HG02884 (cell line): ENCODE measurements at regions not wholly inside any gene's neighbourhood (a gene's known extent, or its start where the extent isn't known, plus 50 kb on each side); places are given as distances from the start of the nearest gene placed in this dataset.
A peak's percentile ranks its signal among the peaks of the same experiment; 100 is the strongest.

Experiments used
- ATAC-seq: cut with Tn5 transposase; IDR thresholded peaks from one replicate; pipeline ENCODE4 v1.9.1; 2021; ENCODE audit warnings: mild to moderate bottlenecking, moderate library complexity; ENCODE audit not compliant: unreplicated experiment

DNA sequence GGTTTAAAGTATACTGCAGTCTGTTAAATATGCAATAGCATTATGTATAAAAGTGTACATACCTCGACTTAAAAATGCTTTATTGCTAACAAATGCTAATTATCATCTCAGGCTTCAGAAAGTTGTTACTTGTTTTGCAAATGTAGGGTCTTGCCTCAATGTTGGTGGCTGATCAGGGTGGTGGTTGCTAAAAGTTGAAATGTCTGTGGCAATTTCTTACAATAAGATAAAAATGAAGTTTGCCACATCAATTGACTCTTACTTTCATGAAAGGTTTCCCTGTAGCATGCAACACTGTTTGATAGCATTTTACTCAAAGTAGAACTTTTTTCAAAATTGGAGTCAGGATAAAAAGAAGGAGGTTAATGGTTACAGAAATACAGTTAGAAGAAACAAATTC, 407.7 kb upstream of the OR4E1 start:
- no peak for ATAC-seq

GRCh38 chr14:22079766-22080165, 406.1 kb upstream of the OR4E1 start:
- ATAC-seq, result no peak

DNA sequence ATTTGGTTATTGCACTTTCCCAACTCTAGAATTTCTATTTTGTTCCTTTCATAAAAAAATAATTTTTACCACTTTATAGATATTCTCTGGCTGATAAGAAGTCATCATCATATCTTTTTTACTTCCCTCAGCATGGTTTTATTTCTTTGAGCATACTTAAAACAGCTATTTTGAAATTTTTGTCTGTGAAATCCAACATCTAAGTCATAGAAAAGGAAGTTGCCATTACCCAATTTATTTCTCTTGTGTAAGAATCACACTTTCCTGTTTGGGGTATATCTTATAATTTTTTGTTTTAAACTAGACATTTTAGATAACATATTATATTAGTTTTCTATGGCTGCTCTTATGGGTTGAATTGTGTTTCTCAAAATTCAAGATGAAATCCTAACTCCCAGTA, 400.2 kb upstream of the OR4E1 start:
- ATAC-seq, result no peak

- peak; percentile 94 for ATAC-seq
Observed at GRCh38 chr14:22071006-22071405, 397.4 kb upstream of the OR4E1 start.

DNA sequence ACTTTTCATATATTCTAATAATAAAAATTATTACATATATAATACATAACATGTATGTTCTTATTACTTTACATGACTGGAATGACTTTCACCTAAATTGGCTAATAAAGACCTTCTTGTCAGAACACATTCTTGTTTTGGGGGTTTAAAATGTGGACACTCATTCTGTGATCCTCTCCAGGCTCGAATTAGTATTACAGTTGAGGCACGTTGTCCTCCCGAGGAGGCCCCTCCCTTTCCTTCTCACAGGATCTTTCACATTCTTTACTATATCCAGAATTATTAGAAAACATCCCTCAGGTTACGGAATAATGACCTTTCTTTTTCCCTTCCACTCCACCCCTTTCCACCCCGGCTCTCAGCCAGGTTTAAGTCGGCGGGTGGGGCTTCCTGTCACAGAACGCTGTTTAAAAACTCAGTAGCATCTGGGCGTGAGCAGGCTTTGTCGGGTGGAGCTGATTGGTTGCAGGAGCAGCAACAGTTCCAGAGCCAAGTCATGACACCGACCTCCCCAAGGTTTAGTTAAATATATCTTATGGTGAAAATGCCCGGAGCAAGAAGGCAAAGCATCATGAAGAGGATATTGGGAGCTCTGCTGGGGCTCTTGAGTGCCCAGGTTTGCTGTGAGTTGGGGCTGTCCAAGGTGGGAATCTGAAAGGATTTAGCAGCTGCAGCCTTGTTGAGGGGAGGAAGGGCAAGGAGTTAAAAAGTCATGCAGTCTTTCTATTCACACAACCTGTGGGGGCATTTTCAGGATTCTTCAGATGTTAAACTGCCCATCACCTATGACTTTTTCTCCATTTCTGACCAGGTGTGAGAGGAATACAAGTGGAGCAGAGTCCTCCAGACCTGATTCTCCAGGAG, 396.7 kb upstream of the OR4E1 start:
- ATAC-seq, result no peak

DNA sequence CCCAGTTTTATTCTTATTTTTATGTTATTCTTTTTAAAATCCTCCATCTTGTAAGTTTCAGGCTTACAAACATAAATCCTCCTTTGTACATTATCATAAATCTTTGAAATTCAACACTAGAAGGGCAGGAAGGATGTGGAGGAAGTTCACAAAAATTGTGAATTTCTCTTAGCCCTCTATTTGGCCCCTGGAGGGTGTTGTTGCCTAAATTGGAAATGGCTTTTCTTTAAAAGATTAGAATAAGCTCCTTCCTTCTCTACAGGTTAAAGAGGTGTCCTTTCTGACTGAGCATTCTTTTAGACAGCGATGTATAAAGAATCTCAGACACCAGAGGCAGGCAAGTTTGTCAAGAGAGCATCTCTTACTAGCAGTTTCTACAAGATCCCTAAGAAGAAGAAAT, 391.7 kb upstream of the OR4E1 start:
- no peak for ATAC-seq

GRCh38 chr14:22059201-22059600, 385.6 kb upstream of the OR4E1 start:
- ATAC-seq, result no peak

DNA sequence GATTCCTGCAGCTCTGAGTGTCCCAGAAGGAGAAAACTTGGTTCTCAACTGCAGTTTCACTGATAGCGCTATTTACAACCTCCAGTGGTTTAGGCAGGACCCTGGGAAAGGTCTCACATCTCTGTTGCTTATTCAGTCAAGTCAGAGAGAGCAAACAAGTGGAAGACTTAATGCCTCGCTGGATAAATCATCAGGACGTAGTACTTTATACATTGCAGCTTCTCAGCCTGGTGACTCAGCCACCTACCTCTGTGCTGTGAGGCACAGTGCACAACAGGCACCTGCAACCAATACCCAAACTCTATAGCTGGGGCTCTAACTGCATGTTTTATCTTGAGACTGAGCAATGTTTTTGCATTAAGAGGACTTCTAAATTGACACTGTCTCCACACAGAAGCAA, 379.2 kb upstream of the OR4E1 start:
- ATAC-seq, result no peak

DNA sequence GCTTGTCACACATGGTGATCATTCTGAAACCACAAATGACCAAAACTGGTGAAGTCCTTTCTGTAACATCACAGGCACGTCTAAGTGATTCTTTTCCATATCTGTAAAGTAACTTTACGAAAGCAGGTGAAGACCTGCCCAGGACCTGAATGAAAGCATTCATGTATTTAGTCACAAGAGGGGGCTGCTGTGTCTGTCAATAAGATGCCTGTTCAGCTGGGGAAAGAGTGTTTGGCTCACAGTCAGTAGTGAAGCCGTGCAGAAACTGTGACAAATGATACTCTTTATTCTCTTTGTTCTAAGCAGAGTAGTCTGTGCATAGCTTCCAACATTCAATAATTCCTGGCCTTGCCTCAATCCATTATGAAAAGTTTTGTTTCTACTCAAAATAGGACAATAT, 373.5 kb upstream of the OR4E1 start:
- ATAC-seq, result peak; percentile 76

DNA sequence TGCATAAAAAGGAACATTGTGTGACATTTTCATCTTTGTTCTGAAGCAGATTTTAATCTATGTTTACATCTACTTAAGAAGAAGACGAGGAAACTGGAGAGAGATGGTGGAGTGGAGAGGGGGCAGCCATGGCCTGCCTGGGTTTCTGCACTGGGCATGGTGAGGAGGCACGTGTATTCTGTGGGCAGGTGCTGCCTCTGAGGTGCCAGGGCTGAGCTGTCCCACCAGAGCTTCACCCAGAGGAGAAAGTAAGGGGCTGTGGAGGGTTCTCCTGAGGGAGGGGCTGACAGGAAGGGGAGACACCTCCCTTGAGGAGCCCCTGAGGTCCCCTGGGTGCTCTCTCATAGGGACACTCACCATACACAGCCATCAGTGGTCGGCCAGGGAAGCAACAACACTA, 372.4 kb upstream of the OR4E1 start:
- no peak for ATAC-seq

GRCh38 chr14:22044193-22044592, 370.6 kb upstream of the OR4E1 start:
- no peak for ATAC-seq

GRCh38 chr14:22040781-22041125, 367.1 kb upstream of the OR4E1 start:
- ATAC-seq, result no peak

DNA sequence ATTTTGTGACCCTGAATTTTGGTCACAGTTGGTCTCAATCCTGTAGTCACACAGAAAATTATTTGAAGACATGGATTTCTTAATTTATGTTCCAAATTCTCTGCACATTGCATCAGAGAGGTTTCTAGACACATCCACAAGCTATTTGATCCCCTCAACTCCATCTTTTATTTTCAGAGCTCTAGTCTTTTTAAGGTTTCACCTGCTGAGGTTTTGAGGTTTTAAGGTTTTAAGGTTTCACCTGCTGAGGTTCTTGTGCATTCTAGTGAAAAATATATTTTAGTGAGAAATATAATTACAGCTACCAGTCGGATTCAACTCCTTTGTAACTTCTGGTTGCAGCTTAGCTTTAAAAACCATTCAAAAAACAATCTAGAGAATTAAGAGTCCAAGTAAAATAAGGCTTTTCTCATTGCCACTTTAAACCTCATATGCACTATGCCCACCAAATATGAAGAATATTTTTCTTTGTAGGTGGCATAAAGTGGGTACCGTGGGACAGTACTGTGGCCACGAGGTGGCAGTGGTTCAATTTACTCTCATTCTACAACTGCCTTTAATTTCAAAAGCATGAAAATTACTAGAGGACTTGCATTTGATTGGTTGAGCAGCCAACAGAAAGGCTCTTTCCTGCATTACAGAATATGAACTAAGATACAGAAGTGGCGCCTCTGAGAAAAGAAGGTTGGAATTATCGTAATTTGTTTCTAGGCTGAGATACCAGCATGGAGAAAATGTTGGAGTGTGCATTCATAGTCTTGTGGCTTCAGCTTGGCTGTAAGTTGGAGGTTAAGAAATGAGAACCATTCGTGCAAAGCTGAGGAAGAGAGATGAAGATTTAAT, 366.5 kb upstream of the OR4E1 start:
- ATAC-seq, result no peak

GRCh38 chr14:22036541-22037239, 363.1 kb upstream of the OR4E1 start:
- ATAC-seq, result no peak

DNA sequence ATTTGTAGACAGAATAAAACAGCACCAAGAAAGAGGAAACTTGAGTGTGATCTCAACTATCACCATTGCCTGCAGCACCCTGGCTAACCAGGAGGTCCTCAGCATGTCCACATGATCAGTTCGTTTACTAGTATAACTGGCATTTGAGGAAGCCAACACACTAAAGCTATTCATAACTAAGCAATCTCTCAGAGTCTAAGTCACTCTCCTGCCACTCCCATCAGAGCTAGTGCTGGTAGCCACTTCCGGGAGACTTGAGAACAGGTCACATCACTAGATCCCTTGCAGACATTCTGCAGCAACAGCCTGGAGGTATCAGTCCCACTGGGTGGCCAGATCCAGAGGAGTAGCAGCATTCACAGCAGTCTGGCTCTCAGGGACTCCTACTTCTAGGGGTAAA, 352.9 kb upstream of the OR4E1 start:
- no peak for ATAC-seq

- ATAC-seq, result no peak
Observed at GRCh38 chr14:22025879-22026278, 352.3 kb upstream of the OR4E1 start.

- ATAC-seq, result no peak
Observed at GRCh38 chr14:22024137-22024536, 350.5 kb upstream of the OR4E1 start.

GRCh38 chr14:22018890-22019289, 345.3 kb upstream of the OR4E1 start:
- no peak for ATAC-seq

GRCh38 chr14:22012452-22012851, 338.8 kb upstream of the OR4E1 start:
- ATAC-seq, result no peak

DNA sequence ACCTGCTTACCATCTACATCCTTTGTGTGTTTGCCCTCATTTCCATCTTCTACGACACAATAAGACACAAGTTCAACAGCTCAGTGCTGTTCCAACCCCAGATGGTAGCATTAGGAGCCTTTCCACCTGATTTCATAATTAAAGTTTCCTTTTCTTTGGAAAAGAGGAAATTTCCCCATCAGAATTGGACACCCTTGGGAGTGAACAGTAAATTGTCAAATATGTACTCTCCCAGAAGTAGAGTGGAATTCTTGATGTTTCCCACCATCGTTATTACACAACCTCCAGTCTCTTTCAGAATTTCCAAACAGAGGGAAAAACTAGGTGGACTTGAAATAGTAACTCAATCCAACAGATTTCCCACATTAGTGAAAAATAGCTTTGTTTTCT, 337.6 kb upstream of the OR4E1 start:
- ATAC-seq, result no peak

GRCh38 chr14:22010545-22011252, 337.1 kb upstream of the OR4E1 start:
- no peak for ATAC-seq
